Testis (tissue), 2 donors: ENCODE measurements at regions not wholly inside any gene's neighbourhood (a gene's known extent, or its start where the extent isn't known, plus 50 kb on each side); places are given as distances from the start of the nearest gene placed in this dataset.
"Not testable (repeated sequence)": the region's sequence is repeated elsewhere in the genome, so short reads cannot be mapped to it uniquely, and the experiment has no call there.

Experiments
- CTCF ChIP-seq, 3 experiments: fragments of 450-650 bp in 2 of 3; fragments of 200-600 bp in 1 of 3; sonication (generic) in 1 of 3; IDR thresholded peaks; one replicate each; pipeline ENCODE4 v1.5.1; 2016 to 2019; ENCODE audit warnings: antibody characterized with exemption in 3 of 3, mild to moderate bottlenecking in 2 of 3, moderate library complexity in 1 of 3
- POLR2A ChIP-seq: fragments of 450-650 bp; IDR thresholded peaks from one replicate; pipeline ENCODE4 v1.6.1; 2017; ENCODE audit warnings: antibody characterized with exemption, mild to moderate bottlenecking, moderate library complexity

- TF ChIP-seq CTCF (IDR thresholded peaks at IDR 0.05); POLR2A: not testable (repeated sequence)
Observed at GRCh38 chr2:152277896-152278295, 57.1 kb upstream of the FMNL2 start.
